Erythroblast (primary cell): ENCODE measurements at regions not wholly inside any gene's neighbourhood (a gene's known extent, or its start where the extent isn't known, plus 50 kb on each side); places are given as distances from the start of the nearest gene placed in this dataset.

Experiments used
- GATA1 ChIP-seq: IDR thresholded peaks from 2 replicates; pipeline ENCODE4 v1.6.1; 2011; ENCODE audit warnings: low read depth, mild to moderate bottlenecking, control low read depth, low read length, moderate library complexity
- POLR2A ChIP-seq: IDR thresholded peaks from 2 replicates; pipeline ENCODE4 v1.6.1; 2011; ENCODE audit warnings: mild to moderate bottlenecking, low read length

- no peak for TF ChIP-seq POLR2A
- no peak for TF ChIP-seq GATA1
Observed at GRCh38 chr14:43765474-43765873, 741.6 kb downstream of the FSCB start.
